GM12878 (cell line): ENCODE measurements at regions not wholly inside any gene's neighbourhood (a gene's known extent, or its start where the extent isn't known, plus 50 kb on each side); places are given as distances from the start of the nearest gene placed in this dataset.

Experiments
- ATAC-seq: fragments of 200-7000 bp; cut with Tn5 transposase; 3 replicates; pipeline ENCODE4 v1.9.1; 2020; ENCODE audit warnings: mild to moderate bottlenecking, moderate library complexity
- BruUV-seq: library from RNA; stranded (reverse); fragments of 400-500 nt; replicated peaks from 2 replicates; lab custom pipeline; 2021; lab: Mats Ljungman, UMichigan
- CTCF ChIA-PET: fragments of 300-600 bp; sonication (Branson Sonifier 250); formaldehyde crosslinking; extraction: SDS; loops from one replicate; lab custom pipeline; 2021; ENCODE audit warnings: inconsistent platforms; lab: Yijun Ruan, JAX
- POLR2A ChIA-PET: fragments of 350-600 bp; formaldehyde crosslinking; extraction: SDS; loops from one replicate; lab custom pipeline; 2021; ENCODE audit warnings: inconsistent platforms; lab: Charles Lee
- RAD21 ChIA-PET: fragments of 300-600 bp; sonication (Branson Sonifier 250); formaldehyde crosslinking; loops from one replicate; lab custom pipeline; 2023; ENCODE audit warnings: antibody characterized with exemption; ENCODE audit not compliant: unreplicated experiment; lab: Charles Lee
- SMC1A ChIA-PET: fragments of 300-600 bp; sonication (Branson Sonifier 250); formaldehyde crosslinking; loops from one replicate; lab custom pipeline; 2023; ENCODE audit not compliant: unreplicated experiment, uncharacterized antibody; lab: Charles Lee
- DNase-seq: peaks from one replicate; pipeline ENCODE4 v3.0.0-alpha.2; 2011; ENCODE audit warnings: low read depth, low spot score
- FAIRE-seq: peaks from 3 replicates; lab custom pipeline; 2011; peaks lifted over from hg19 to GRCh38; lab: Jason Lieb, UNC
- H2AFZ ChIP-seq: 2 replicates; pipeline ENCODE4 v1.6.0; 2011; ENCODE audit warnings: low read depth, low read length, control low read depth; ENCODE audit not compliant: control insufficient read depth
- H3K27ac ChIP-seq: 2 replicates; pipeline ENCODE4 v1.5.1; 2011; ENCODE audit warnings: control low read depth; ENCODE audit not compliant: control insufficient read depth, insufficient read depth
- H3K27me3 ChIP-seq, 2 experiments: replicated peaks in 1 of 2; 2 replicates each; pipeline versions ENCODE4 v1.6.0 to v1.6.1; 2011; ENCODE audit warnings: low read length in 1 of 2; ENCODE audit not compliant: control insufficient read depth in 2 of 2, insufficient read depth in 2 of 2
- H3K36me3 ChIP-seq, 2 experiments: 2 replicates each; pipeline ENCODE4 v1.5.1; 2011; ENCODE audit warnings: low read length in 1 of 2; ENCODE audit not compliant: control insufficient read depth in 2 of 2, insufficient read depth in 2 of 2
- H3K4me1 ChIP-seq: 2 replicates; pipeline ENCODE4 v1.6.1; 2011; ENCODE audit warnings: mild to moderate bottlenecking, low read length, moderate library complexity, mixed read lengths; ENCODE audit not compliant: control insufficient read depth, insufficient read depth
- H3K4me2 ChIP-seq: 2 replicates; pipeline ENCODE4 v1.6.0; 2011; ENCODE audit warnings: control low read depth; ENCODE audit not compliant: control insufficient read depth, insufficient read depth
- H3K4me3 ChIP-seq: fragments of 200-600 bp; sonication (generic); 2 replicates; pipeline ENCODE4 v1.5.1; 2016
- H3K79me2 ChIP-seq: 2 replicates; pipeline ENCODE4 v1.6.0; 2011; ENCODE audit warnings: low read length; ENCODE audit not compliant: control insufficient read depth, insufficient read depth
- H3K9ac ChIP-seq: 2 replicates; pipeline ENCODE4 v1.8.0; 2011; ENCODE audit warnings: low read length, control low read depth, mixed read lengths; ENCODE audit not compliant: control insufficient read depth, insufficient read depth
- H3K9me3 ChIP-seq: replicated peaks from 3 replicates; pipeline ENCODE4 v1.5.1; 2011; ENCODE audit warnings: mild to moderate bottlenecking, low read length; ENCODE audit not compliant: control insufficient read depth, insufficient read depth
- H4K20me1 ChIP-seq: 2 replicates; pipeline ENCODE4 v1.6.0; 2011; ENCODE audit not compliant: control insufficient read depth, insufficient read depth
- BCL3 ChIP-seq: IDR thresholded peaks from 2 replicates; pipeline ENCODE4 v1.6.1; 2011; ENCODE audit warnings: borderline replicate concordance, low read depth, mild to moderate bottlenecking, moderate library complexity, low read length; ENCODE audit not compliant: insufficient read depth, poor library complexity, severe bottlenecking
- ETV6 ChIP-seq, 2 experiments: fragments of 450-650 bp in 1 of 2; IDR thresholded peaks in 1 of 2; conservative IDR thresholded peaks in 1 of 2; 2 replicates each; pipeline ENCODE4 v1.6.1; 2014; ENCODE audit warnings: antibody characterized with exemption in 1 of 2, borderline replicate concordance in 1 of 2, low read depth in 1 of 2, mild to moderate bottlenecking in 1 of 2, moderate library complexity in 1 of 2
- HSF1 ChIP-seq: fragments of 150-350 bp; IDR thresholded peaks from 2 replicates; pipeline ENCODE4 v1.6.1; 2014; ENCODE audit warnings: mild to moderate bottlenecking, low read depth, low read length
- NR2C1 ChIP-seq: fragments of 450-650 bp; IDR thresholded peaks from 2 replicates; pipeline ENCODE4 v1.6.1; 2017; ENCODE audit warnings: antibody characterized with exemption, mild to moderate bottlenecking, moderate library complexity
- NR2C2 ChIP-seq: IDR thresholded peaks from 2 replicates; pipeline ENCODE4 v1.6.1; 2011; ENCODE audit warnings: borderline replicate concordance, low read depth; ENCODE audit not compliant: control insufficient read depth, insufficient read length
- NR2F1 ChIP-seq: fragments of 450-650 bp; conservative IDR thresholded peaks from 2 replicates; pipeline ENCODE4 v1.6.1; 2017; ENCODE audit warnings: mild to moderate bottlenecking
- PRDM15 ChIP-seq: fragments of 450-650 bp; formaldehyde crosslinking; IDR thresholded peaks from 2 replicates; pipeline ENCODE4 v1.4.0; 2020; ENCODE audit warnings: mild to moderate bottlenecking, moderate library complexity
- SRF ChIP-seq, 2 experiments: IDR thresholded peaks; 2 replicates each; pipeline ENCODE4 v1.6.1; 2011; ENCODE audit warnings: low read depth in 2 of 2, low read length in 2 of 2, mild to moderate bottlenecking in 1 of 2, moderate library complexity in 1 of 2
- whole genome bisulfite sequencing: methylation state at CpG from one replicate; pipeline ENCODE4 v1.1.6; 2016; ENCODE audit warnings: low lambda C conversion rate; ENCODE audit not compliant: insufficient replicate concordance, insufficient coverage; ENCODE audit errors: missing lambda C conversion rate; 5-methylcytosine and 5-hydroxymethylcytosine counted together
- in situ Hi-C: fragments of 300-500 bp; cut with MboI; formaldehyde crosslinking; loops from 9 replicates; pipeline ENCODE4 v1.14.3; 2018; ENCODE audit warnings: mixed read lengths
- intact Hi-C: fragments of 100-400 bp; cut with micrococcal nuclease; formaldehyde crosslinking; loops from one replicate; pipeline ENCODE4 v1.14.2; 2022; ENCODE audit not compliant: unreplicated experiment

- TF ChIP-seq NR2F1 = no peak
These were observed 267.7 kb downstream of the RASSF9 start (continued) for GRCh38 chr12:85568395-85569103.

GRCh38 chr12:85569261-85569660, 266.9 kb downstream of the RASSF9 start:
- no peaks in the 10 kb centered on the region for H3K4me1 ChIP-seq
- POLR2A ChIA-PET = no interaction called here
- no peak overlapping the region for H3K4me3 ChIP-seq
- H3K4me2 ChIP-seq = no peak overlapping the region
- H3K9me3 ChIP-seq = no peaks in the 10 kb centered on the region
- BruUV-seq = no TSS peak
- H4K20me1 ChIP-seq = no peaks in the 10 kb centered on the region
- SMC1A ChIA-PET = interaction anchor here (0.9 to 1.2 kb wide), 2 partner anchors 23 to 49 kb away, joined by 3 read pairs; no protein-coding TSS in a partner anchor
- no peak for FAIRE-seq
- H3K27ac ChIP-seq = no peak overlapping the region
- H2AFZ ChIP-seq = no peak overlapping the region
- H3K27me3 ChIP-seq = no peaks in the 10 kb centered on the region
- TF ChIP-seq NR2C1 (no peak), BCL3 (no peak), PRDM15 (no peak), HSF1 (no peak), NR2C2 (no peak), SRF (IDR thresholded peaks at IDR 0.05; ENCODE audit: low read depth in 2 of 2, low read length in 2 of 2) (no peak), ETV6 (conservative IDR thresholded peaks at IDR 0.05 in 1 of 2, IDR thresholded peaks at IDR 0.05 in 1 of 2; ENCODE audit: borderline replicate concordance in 1 of 2, low read depth in 1 of 2) (no peak)
- H3K9ac ChIP-seq = no peak overlapping the region
- in situ Hi-C loops (no loop called here), intact Hi-C loops (no loop called here)
- ATAC-seq = no peak
- RAD21 ChIA-PET = no interaction called here
- CTCF ChIA-PET = interaction anchor here (1.0 to 2.0 kb wide), 2 partner anchors 93 to 259 kb away, joined by 3 to 4 read pairs; no protein-coding TSS in a partner anchor
- 47% methylated on average over 3 of the region's 3 CpGs for WGBS
- H3K36me3 ChIP-seq = no peaks in the 10 kb centered on the region
- no peak for DNase-seq
- H3K79me2 ChIP-seq = no peaks in the 10 kb centered on the region
